HFFc6 (cell line): ENCODE measurements at regions not wholly inside any gene's neighbourhood (a gene's known extent, or its start where the extent isn't known, plus 50 kb on each side); places are given as distances from the start of the nearest gene placed in this dataset.

Experiments
- DNase-seq: peaks from one replicate; pipeline ENCODE4 v3.0.0-alpha.2; 2018
- H3K27ac Mint-ChIP-seq: 2 replicates; pipeline ENCODE4 v1.8.0; 2020; ENCODE audit warnings: mild to moderate bottlenecking, mixed read lengths
- H3K27me3 Mint-ChIP-seq: 2 replicates; pipeline ENCODE4 v1.8.0; 2021; ENCODE audit warnings: mild to moderate bottlenecking, moderate library complexity, mixed read lengths; ENCODE audit not compliant: insufficient read depth
- H3K36me3 Mint-ChIP-seq: 2 replicates; pipeline ENCODE4 v1.8.0; 2021; ENCODE audit warnings: low read depth, mixed read lengths
- H3K4me1 Mint-ChIP-seq: 2 replicates; pipeline ENCODE4 v1.8.0; 2020; ENCODE audit warnings: low read depth, mixed read lengths
- H3K4me3 Mint-ChIP-seq: 2 replicates; pipeline ENCODE4 v1.8.0; 2020; ENCODE audit warnings: mild to moderate bottlenecking, moderate library complexity, mixed read lengths
- H3K9me3 Mint-ChIP-seq: 2 replicates; pipeline ENCODE4 v1.8.0; 2020; ENCODE audit warnings: mild to moderate bottlenecking, mixed read lengths
- CTCF ChIP-seq: fragments of 200-600 bp; sonication (generic); IDR thresholded peaks from 2 replicates; pipeline ENCODE4 v1.5.0; 2021; ENCODE audit warnings: antibody characterized with exemption, mild to moderate bottlenecking

- Mint-ChIP-seq H3K36me3 (no peaks in the 10 kb centered on the region), H3K27ac (no peak overlapping the region; the same call in 1 of the 2 replicates), H3K9me3 (no peaks in the 10 kb centered on the region), H3K4me3 (no peak overlapping the region), H3K4me1 (peaks cover 42% of the 10 kb centered on the region), H3K27me3 (no peaks in the 10 kb centered on the region)
- TF ChIP-seq CTCF, result no peak
- no peak for DNase-seq
These were observed 514.2 kb downstream of the ARL4A start for GRCh38 chr7:13201628-13202027.

DNA sequence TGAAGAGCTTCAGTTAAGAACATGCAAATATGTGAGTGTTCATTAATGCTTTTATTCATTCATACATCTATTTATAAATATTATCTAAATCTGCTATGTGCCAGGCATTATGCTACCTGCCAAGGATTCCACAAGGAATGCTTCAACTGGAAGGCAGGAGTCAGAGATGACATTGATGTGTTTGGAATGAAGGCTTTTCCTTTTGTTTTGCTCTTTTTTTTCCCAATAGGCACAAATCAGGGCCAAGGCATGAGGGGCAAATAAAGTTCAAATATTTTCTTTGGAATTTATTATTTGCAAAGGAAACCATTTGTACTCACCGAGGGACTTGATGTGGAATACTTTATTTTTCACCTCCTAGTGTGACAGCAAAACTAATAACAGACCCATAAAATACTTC is 530.3 kb downstream of the ARL4A start:
- Mint-ChIP-seq H3K4me3 (peak overlapping the region; percentile 42), H3K9me3 (no peaks in the 10 kb centered on the region), H3K4me1 (peaks cover 16% of the 10 kb centered on the region; the same call in 1 of the 2 replicates), H3K36me3 (no peaks in the 10 kb centered on the region), H3K27me3 (no peaks in the 10 kb centered on the region), H3K27ac (no peak overlapping the region)
- TF ChIP-seq CTCF, result no peak
- DNase-seq, result peak; percentile 7

GRCh38 chr7:13225068-13225467 is 537.6 kb downstream of the ARL4A start:
- no peaks in the 10 kb centered on the region for H3K36me3 Mint-ChIP-seq
- no peak overlapping the region for H3K27ac Mint-ChIP-seq
- H3K4me3 Mint-ChIP-seq, result no peak overlapping the region
- DNase-seq, result no peak
- TF ChIP-seq CTCF, result no peak
- peaks cover 2% of the 10 kb centered on the region; the same call in 1 of the 2 replicates for H3K27me3 Mint-ChIP-seq
- no peaks in the 10 kb centered on the region for H3K4me1 Mint-ChIP-seq
- H3K9me3 Mint-ChIP-seq, result no peaks in the 10 kb centered on the region

- Mint-ChIP-seq H3K4me1 (no peaks in the 10 kb centered on the region), H3K27me3 (peaks cover 2% of the 10 kb centered on the region; the same call in 1 of the 2 replicates)
- no peak for DNase-seq
These were observed 539.0 kb downstream of the ARL4A start for GRCh38 chr7:13226385-13226784.

DNA sequence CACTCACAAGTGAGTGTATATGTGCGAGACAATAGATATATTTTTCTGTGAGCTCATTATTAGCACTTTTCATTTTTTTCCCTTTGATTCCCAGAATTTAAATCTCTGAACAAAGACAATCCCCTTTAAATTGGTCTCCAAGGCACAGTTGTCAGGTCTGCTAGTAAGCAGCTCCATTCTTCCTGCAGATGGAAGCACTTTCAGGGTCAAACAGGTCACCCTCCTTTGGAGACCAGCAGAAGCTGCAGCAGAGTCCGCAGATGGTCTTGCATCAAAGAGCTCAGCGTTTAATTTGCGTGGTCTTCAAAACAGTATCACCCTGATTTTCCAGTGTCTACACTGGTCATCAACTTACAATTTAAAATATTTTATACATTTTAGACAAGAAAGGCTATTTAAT is 543.8 kb downstream of the ARL4A start:
- no peak for TF ChIP-seq CTCF
- Mint-ChIP-seq H3K4me1 (no peaks in the 10 kb centered on the region), H3K36me3 (no peaks in the 10 kb centered on the region), H3K9me3 (no peaks in the 10 kb centered on the region), H3K27me3 (peaks cover 2% of the 10 kb centered on the region; the same call in 1 of the 2 replicates), H3K4me3 (no peak overlapping the region), H3K27ac (no peak overlapping the region)
- DNase-seq, result no peak

More at GRCh38 chr7:13226385-13226784, 539.0 kb downstream of the ARL4A start:
- H3K4me3 Mint-ChIP-seq, result no peak overlapping the region
- TF ChIP-seq CTCF, result no peak
- H3K9me3 Mint-ChIP-seq, result no peaks in the 10 kb centered on the region
- H3K36me3 Mint-ChIP-seq, result no peaks in the 10 kb centered on the region
- H3K27ac Mint-ChIP-seq, result no peak overlapping the region

GRCh38 chr7:13235436-13235835 is 548.0 kb downstream of the ARL4A start:
- TF ChIP-seq CTCF, result no peak
- H3K9me3 Mint-ChIP-seq, result no peaks in the 10 kb centered on the region
- peaks cover 6% of the 10 kb centered on the region for H3K4me1 Mint-ChIP-seq
- H3K36me3 Mint-ChIP-seq, result no peaks in the 10 kb centered on the region
- no peak overlapping the region for H3K4me3 Mint-ChIP-seq
- H3K27me3 Mint-ChIP-seq, result no peaks in the 10 kb centered on the region
- DNase-seq, result no peak
- H3K27ac Mint-ChIP-seq, result no peak overlapping the region
